ENCODE measurements at regions not wholly inside any gene's neighbourhood (a gene's known extent, or its start where the extent isn't known, plus 50 kb on each side); places are given as distances from the start of the nearest gene placed in this dataset.
"Not testable (repeated sequence)": the region's sequence is repeated elsewhere in the genome, so short reads cannot be mapped to it uniquely, and the experiment has no call there.

DNA sequence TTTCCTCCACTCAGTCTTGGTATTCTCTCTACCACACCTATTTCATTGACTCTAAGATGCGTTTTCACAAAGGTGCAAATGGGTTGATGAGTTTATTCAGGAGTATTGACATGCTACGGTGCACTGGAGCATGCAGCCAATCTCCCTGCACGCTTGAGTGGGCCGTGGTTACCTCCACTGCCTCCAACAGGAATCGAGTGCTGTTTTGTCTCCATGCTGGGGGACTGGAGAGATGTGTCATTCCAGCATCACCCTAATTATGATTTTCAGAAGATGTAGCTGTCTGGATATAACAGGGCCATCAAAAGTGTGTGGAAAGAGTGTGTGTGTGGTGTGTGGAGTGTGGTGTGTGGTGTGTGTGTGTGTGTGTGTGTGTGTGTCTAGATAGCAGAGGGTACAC lies 351.6 kb upstream of the ZFHX3 start:
- no peak overlapping the region for H3K4me3 ChIP-seq
- no peak for TF ChIP-seq CTCF (IDR thresholded peaks at IDR 0.05)
- no peaks in the 10 kb centered on the region for H3K4me1 ChIP-seq
- H3K27ac ChIP-seq: no peak overlapping the region
- H3K27me3 ChIP-seq: no peaks in the 10 kb centered on the region
- no peaks in the 10 kb centered on the region for H3K9me3 ChIP-seq
- DNase-seq (ENCODE audit: low spot score): no peak
- no peaks in the 10 kb centered on the region for H3K36me3 ChIP-seq

DNA sequence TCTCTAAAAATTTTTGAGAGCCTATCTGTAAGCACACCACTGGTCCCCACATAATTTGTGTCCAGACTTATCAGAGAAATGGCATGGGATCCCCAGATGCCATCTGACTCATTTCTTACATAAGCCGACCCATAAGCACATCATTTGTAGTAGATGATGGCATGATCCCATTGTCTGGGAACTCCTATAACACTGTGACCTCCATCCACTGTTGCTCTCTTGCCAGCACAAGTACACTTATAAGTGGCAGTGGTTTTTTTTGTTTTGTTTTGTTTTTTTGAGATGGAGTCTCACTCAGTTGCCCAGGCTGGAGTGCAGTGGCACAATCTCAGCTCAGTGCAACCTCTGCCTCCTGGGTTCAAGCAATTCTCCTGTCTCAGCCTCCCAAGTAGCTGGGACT lies 350.7 kb upstream of the ZFHX3 start:
- not testable (repeated sequence) for H3K9me3 ChIP-seq; H3K4me1 ChIP-seq; H3K27me3 ChIP-seq; H3K4me3 ChIP-seq; DNase-seq (ENCODE audit: low spot score); H3K36me3 ChIP-seq; H3K27ac ChIP-seq

DNA sequence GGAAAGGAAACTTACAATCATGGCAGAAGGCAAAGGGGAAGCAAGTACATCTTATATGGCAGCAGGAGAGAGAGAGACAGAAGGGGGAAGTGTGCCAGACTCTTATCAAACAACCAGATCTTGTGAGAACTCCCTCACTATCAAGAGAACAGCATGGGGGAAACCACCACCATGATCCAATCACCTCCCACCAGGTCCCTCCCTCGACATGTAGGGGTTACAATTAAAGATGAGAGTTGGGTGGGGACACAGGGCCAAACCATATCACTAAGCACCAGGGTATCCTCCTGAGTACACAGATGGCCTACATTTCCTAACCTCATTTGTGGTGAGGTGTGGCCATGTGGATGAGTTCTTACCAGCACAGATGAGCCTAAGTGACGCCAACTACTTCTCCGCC lies 348.6 kb upstream of the ZFHX3 start:
- Histone ChIP-seq H3K4me1 (no peaks in the 10 kb centered on the region), H3K4me3 (no peak overlapping the region), H3K9me3 (no peaks in the 10 kb centered on the region), H3K27ac (no peak overlapping the region), H3K27me3 (no peaks in the 10 kb centered on the region), H3K36me3 (no peaks in the 10 kb centered on the region)
- DNase-seq (ENCODE audit: low spot score): no peak
- no peak for TF ChIP-seq CTCF (IDR thresholded peaks at IDR 0.05)

DNA sequence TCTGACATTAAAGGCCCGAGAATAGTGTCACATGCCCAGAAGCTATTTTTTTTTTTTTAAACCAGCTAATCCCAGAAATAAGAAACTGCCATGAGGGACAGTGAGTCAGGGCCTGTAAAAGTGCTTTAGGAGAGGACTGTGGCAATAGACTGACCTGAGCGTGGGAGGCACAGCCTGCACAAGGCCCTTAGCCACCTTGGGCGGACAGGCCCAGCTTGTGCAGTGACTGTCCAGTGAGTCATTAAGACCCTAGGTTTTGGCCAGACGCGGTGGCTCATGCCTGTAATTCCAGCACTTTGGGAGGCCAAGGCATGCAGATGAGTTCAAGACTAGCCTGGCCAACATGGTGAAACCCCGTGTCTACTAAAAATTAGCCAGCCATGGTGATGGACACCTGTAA lies 343.0 kb upstream of the ZFHX3 start:
- Histone ChIP-seq H3K27me3 (no peaks in the 10 kb centered on the region), H3K36me3 (no peaks in the 10 kb centered on the region), H3K4me1 (no peaks in the 10 kb centered on the region), H3K4me3 (no peak overlapping the region), H3K9me3 (no peaks in the 10 kb centered on the region), H3K27ac (no peak overlapping the region)
- DNase-seq (ENCODE audit: low spot score): no peak
- TF ChIP-seq CTCF (IDR thresholded peaks at IDR 0.05): no peak

GRCh38 chr16:73390491-73390890 lies 342.6 kb upstream of the ZFHX3 start:
- Histone ChIP-seq H3K27ac (no peak overlapping the region), H3K9me3 (no peaks in the 10 kb centered on the region), H3K4me1 (no peaks in the 10 kb centered on the region), H3K27me3 (no peaks in the 10 kb centered on the region), H3K36me3 (no peaks in the 10 kb centered on the region), H3K4me3 (no peak overlapping the region)
- DNase-seq (ENCODE audit: low spot score): no peak
- no peak for TF ChIP-seq CTCF (IDR thresholded peaks at IDR 0.05)

- Histone ChIP-seq H3K27me3 (no peaks in the 10 kb centered on the region), H3K9me3 (no peaks in the 10 kb centered on the region), H3K4me3 (no peak overlapping the region), H3K36me3 (no peaks in the 10 kb centered on the region), H3K4me1 (no peaks in the 10 kb centered on the region), H3K27ac (no peak overlapping the region)
- no peak for DNase-seq (ENCODE audit: low spot score)
- no peak for TF ChIP-seq CTCF (IDR thresholded peaks at IDR 0.05)
These were observed 341.2 kb upstream of the ZFHX3 start for GRCh38 chr16:73389085-73389484.
